GM12878 (cell line): ENCODE measurements at regions not wholly inside any gene's neighbourhood (a gene's known extent, or its start where the extent isn't known, plus 50 kb on each side); places are given as distances from the start of the nearest gene placed in this dataset.

ENCODE experiments used
- ATAC-seq: fragments of 200-7000 bp; cut with Tn5 transposase; 3 replicates; pipeline ENCODE4 v1.9.1; 2020; ENCODE audit warnings: mild to moderate bottlenecking, moderate library complexity
- BruUV-seq: library from RNA; stranded (reverse); fragments of 400-500 nt; replicated peaks from 2 replicates; lab custom pipeline; 2021; lab: Mats Ljungman, UMichigan
- CTCF ChIA-PET: fragments of 300-600 bp; sonication (Branson Sonifier 250); formaldehyde crosslinking; extraction: SDS; loops from one replicate; lab custom pipeline; 2021; ENCODE audit warnings: inconsistent platforms; lab: Yijun Ruan, JAX
- POLR2A ChIA-PET: fragments of 350-600 bp; formaldehyde crosslinking; extraction: SDS; loops from one replicate; lab custom pipeline; 2021; ENCODE audit warnings: inconsistent platforms; lab: Charles Lee
- RAD21 ChIA-PET: fragments of 300-600 bp; sonication (Branson Sonifier 250); formaldehyde crosslinking; loops from one replicate; lab custom pipeline; 2023; ENCODE audit warnings: antibody characterized with exemption; ENCODE audit not compliant: unreplicated experiment; lab: Charles Lee
- SMC1A ChIA-PET: fragments of 300-600 bp; sonication (Branson Sonifier 250); formaldehyde crosslinking; loops from one replicate; lab custom pipeline; 2023; ENCODE audit not compliant: unreplicated experiment, uncharacterized antibody; lab: Charles Lee
- DNase-seq: peaks from one replicate; pipeline ENCODE4 v3.0.0-alpha.2; 2011; ENCODE audit warnings: low read depth, low spot score
- FAIRE-seq: peaks from 3 replicates; lab custom pipeline; 2011; peaks lifted over from hg19 to GRCh38; lab: Jason Lieb, UNC
- H2AFZ ChIP-seq: 2 replicates; pipeline ENCODE4 v1.6.0; 2011; ENCODE audit warnings: low read depth, low read length, control low read depth; ENCODE audit not compliant: control insufficient read depth
- H3K27ac ChIP-seq: 2 replicates; pipeline ENCODE4 v1.5.1; 2011; ENCODE audit warnings: control low read depth; ENCODE audit not compliant: control insufficient read depth, insufficient read depth
- H3K27me3 ChIP-seq, 2 experiments: replicated peaks in 1 of 2; 2 replicates each; pipeline versions ENCODE4 v1.6.0 to v1.6.1; 2011; ENCODE audit warnings: low read length in 1 of 2; ENCODE audit not compliant: control insufficient read depth in 2 of 2, insufficient read depth in 2 of 2
- H3K36me3 ChIP-seq, 2 experiments: 2 replicates each; pipeline ENCODE4 v1.5.1; 2011; ENCODE audit warnings: low read length in 1 of 2; ENCODE audit not compliant: control insufficient read depth in 2 of 2, insufficient read depth in 2 of 2
- H3K4me1 ChIP-seq: 2 replicates; pipeline ENCODE4 v1.6.1; 2011; ENCODE audit warnings: mild to moderate bottlenecking, low read length, moderate library complexity, mixed read lengths; ENCODE audit not compliant: control insufficient read depth, insufficient read depth
- H3K4me2 ChIP-seq: 2 replicates; pipeline ENCODE4 v1.6.0; 2011; ENCODE audit warnings: control low read depth; ENCODE audit not compliant: control insufficient read depth, insufficient read depth
- H3K4me3 ChIP-seq: fragments of 200-600 bp; sonication (generic); 2 replicates; pipeline ENCODE4 v1.5.1; 2016
- H3K79me2 ChIP-seq: 2 replicates; pipeline ENCODE4 v1.6.0; 2011; ENCODE audit warnings: low read length; ENCODE audit not compliant: control insufficient read depth, insufficient read depth
- H3K9ac ChIP-seq: 2 replicates; pipeline ENCODE4 v1.8.0; 2011; ENCODE audit warnings: low read length, control low read depth, mixed read lengths; ENCODE audit not compliant: control insufficient read depth, insufficient read depth
- H3K9me3 ChIP-seq: replicated peaks from 3 replicates; pipeline ENCODE4 v1.5.1; 2011; ENCODE audit warnings: mild to moderate bottlenecking, low read length; ENCODE audit not compliant: control insufficient read depth, insufficient read depth
- H4K20me1 ChIP-seq: 2 replicates; pipeline ENCODE4 v1.6.0; 2011; ENCODE audit not compliant: control insufficient read depth, insufficient read depth
- ATF7 ChIP-seq: fragments of 450-650 bp; IDR thresholded peaks from 2 replicates; pipeline ENCODE4 v1.6.1; 2016; ENCODE audit warnings: low read depth, mild to moderate bottlenecking
- CHD4 ChIP-seq: fragments of 200-600 bp; sonication (generic); IDR thresholded peaks from 2 replicates; pipeline ENCODE4 v1.6.1; 2016; ENCODE audit warnings: mild to moderate bottlenecking
- EGR1 ChIP-seq, 2 experiments: IDR thresholded peaks; 1 replicate in 1 of 2; 2 replicates in 1 of 2; pipeline ENCODE4 v1.6.1; 2011 to 2012; ENCODE audit warnings: low read depth in 2 of 2, low read length in 2 of 2, borderline replicate concordance in 1 of 2, mild to moderate bottlenecking in 1 of 2, moderate library complexity in 1 of 2
- IKZF2 ChIP-seq, 2 experiments: fragments of 450-650 bp; IDR thresholded peaks; 2 replicates each; pipeline ENCODE4 v1.6.1; 2017; ENCODE audit warnings: mild to moderate bottlenecking in 2 of 2, moderate library complexity in 2 of 2
- IRF3 ChIP-seq: fragments of 450-650 bp; IDR thresholded peaks from 2 replicates; pipeline ENCODE4 v1.6.1; 2014; ENCODE audit warnings: mild to moderate bottlenecking
- IRF4 ChIP-seq: IDR thresholded peaks from 2 replicates; pipeline ENCODE4 v1.6.1; 2011; ENCODE audit warnings: low read depth, low read length
- KAT2A ChIP-seq: conservative IDR thresholded peaks from 2 replicates; pipeline ENCODE4 v1.6.1; 2011; ENCODE audit warnings: low read depth, low read length; ENCODE audit not compliant: control insufficient read depth
- MYB ChIP-seq: fragments of 150-350 bp; IDR thresholded peaks from 2 replicates; pipeline ENCODE4 v1.6.1; 2014; ENCODE audit warnings: mild to moderate bottlenecking, low read depth, low read length, borderline replicate concordance
- NBN ChIP-seq: fragments of 450-650 bp; IDR thresholded peaks from 2 replicates; pipeline ENCODE4 v1.6.1; 2016
- PML ChIP-seq: IDR thresholded peaks from 2 replicates; pipeline ENCODE4 v1.6.1; 2012; ENCODE audit warnings: low read length, inconsistent platforms
- SIX5 ChIP-seq: IDR thresholded peaks from 2 replicates; pipeline ENCODE4 v1.6.1; 2011; ENCODE audit warnings: mild to moderate bottlenecking, low read depth, low read length, moderate library complexity; ENCODE audit not compliant: severe bottlenecking
- SREBF1 ChIP-seq: IDR thresholded peaks from 2 replicates; pipeline ENCODE4 v1.6.1; 2012; ENCODE audit warnings: mild to moderate bottlenecking, low read length
- STAT3 ChIP-seq: IDR thresholded peaks from 2 replicates; pipeline ENCODE4 v1.6.1; 2011; ENCODE audit warnings: low read depth, low read length, improper control_type of control experiment
- TARDBP ChIP-seq: IDR thresholded peaks from 2 replicates; pipeline ENCODE4 v1.6.1; 2016; ENCODE audit warnings: borderline replicate concordance
- TCF3 ChIP-seq: IDR thresholded peaks from 2 replicates; pipeline ENCODE4 v1.6.1; 2012; ENCODE audit warnings: low read depth, mild to moderate bottlenecking, low read length, borderline replicate concordance; ENCODE audit not compliant: insufficient read depth
- USF2 ChIP-seq: IDR thresholded peaks from 2 replicates; pipeline ENCODE4 v1.6.1; 2011; ENCODE audit warnings: low read depth, low read length, improper control_type of control experiment, borderline replicate concordance
- ZBTB33 ChIP-seq: fragments of 450-650 bp; IDR thresholded peaks from 2 replicates; pipeline ENCODE4 v1.6.1; 2017; ENCODE audit warnings: mild to moderate bottlenecking
- ZBTB40 ChIP-seq: fragments of 450-650 bp; IDR thresholded peaks from 2 replicates; pipeline ENCODE4 v1.6.1; 2016; ENCODE audit warnings: mild to moderate bottlenecking, moderate library complexity, borderline replicate concordance
- WGBS: methylation state at CpG from one replicate; pipeline ENCODE4 v1.1.6; 2016; ENCODE audit warnings: low lambda C conversion rate; ENCODE audit not compliant: insufficient replicate concordance, insufficient coverage; ENCODE audit errors: missing lambda C conversion rate; 5-methylcytosine and 5-hydroxymethylcytosine counted together
- in situ Hi-C: fragments of 300-500 bp; cut with MboI; formaldehyde crosslinking; loops from 9 replicates; pipeline ENCODE4 v1.14.3; 2018; ENCODE audit warnings: mixed read lengths
- intact Hi-C: fragments of 100-400 bp; cut with micrococcal nuclease; formaldehyde crosslinking; loops from one replicate; pipeline ENCODE4 v1.14.2; 2022; ENCODE audit not compliant: unreplicated experiment

GRCh38 chr12:30839643-30840220 is 85.0 kb upstream of the CAPRIN2 start:
- ATAC-seq (no peak; the same call in 2 of the 3 replicates), DNase-seq (no peak), FAIRE-seq (no peak)
- no peaks in the 10 kb centered on the region for H3K4me1 ChIP-seq
- in situ Hi-C loops = loop anchor here (10.0 kb wide), 1 partner anchor 155 kb away; no protein-coding TSS in a partner anchor
- SMC1A ChIA-PET = no interaction called here
- POLR2A ChIA-PET = no interaction called here
- CTCF ChIA-PET = no interaction called here
- no peaks in the 10 kb centered on the region for H3K79me2 ChIP-seq
- no peak overlapping the region for H3K4me2 ChIP-seq
- no peak overlapping the region for H3K9ac ChIP-seq
- H3K27ac ChIP-seq = no peak overlapping the region
- BruUV-seq = no TSS peak
- H4K20me1 ChIP-seq = no peaks in the 10 kb centered on the region
- RAD21 ChIA-PET = no interaction called here
- WGBS = 49% methylated on average over 5 of the region's 7 CpGs
- H3K4me3 ChIP-seq = no peak overlapping the region
- no peaks in the 10 kb centered on the region; a peak in 2 of 4 replicates for H3K27me3 ChIP-seq
- no peak overlapping the region for H2AFZ ChIP-seq
- H3K36me3 ChIP-seq = no peaks in the 10 kb centered on the region
- intact Hi-C loops = loop anchor here (10.0 kb wide), 1 partner anchor 1285 kb away; no protein-coding TSS in a partner anchor
- H3K9me3 ChIP-seq = no peaks in the 10 kb centered on the region
- TF ChIP-seq USF2 (no peak), NBN (no peak), IRF4 (no peak), ZBTB40 (no peak), TCF3 (no peak), ZBTB33 (no peak), EGR1 (IDR thresholded peaks at IDR 0.05; ENCODE audit: borderline replicate concordance in 1 of 2, low read depth in 2 of 2, low read length in 2 of 2) (no peak), ATF7 (no peak), PML (no peak), MYB (no peak), KAT2A (no peak), STAT3 (no peak), CHD4 (no peak), SIX5 (no peak), SREBF1 (no peak), IRF3 (no peak), TARDBP (no peak), IKZF2 (IDR thresholded peaks at IDR 0.05) (no peak)
